Astrocyte (in vitro differentiated cells and primary cell): ENCODE measurements at regions not wholly inside any gene's neighbourhood (a gene's known extent, or its start where the extent isn't known, plus 50 kb on each side); places are given as distances from the start of the nearest gene placed in this dataset.

ENCODE experiments used
- CTCF ChIP-seq: IDR thresholded peaks from 2 replicates; pipeline ENCODE4 v1.5.1; 2011; ENCODE audit warnings: low read depth, mild to moderate bottlenecking, inconsistent platforms, low read length, moderate library complexity; ENCODE audit not compliant: insufficient read depth
- EZH2 ChIP-seq: IDR thresholded peaks from 2 replicates; pipeline ENCODE4 v1.6.1; 2012; ENCODE audit warnings: mild to moderate bottlenecking, low read length, inconsistent platforms; ENCODE audit not compliant: insufficient read depth

GRCh38 chr4:31291238-31291637 is 571.1 kb downstream of the PCDH7 start:
- TF ChIP-seq EZH2 (no peak), CTCF (no peak)
